HG02840 (cell line): ENCODE measurements at regions not wholly inside any gene's neighbourhood (a gene's known extent, or its start where the extent isn't known, plus 50 kb on each side); places are given as distances from the start of the nearest gene placed in this dataset.

Source experiments
- ATAC-seq: cut with Tn5 transposase; IDR thresholded peaks from one replicate; pipeline ENCODE4 v1.9.1; 2021; ENCODE audit warnings: mild to moderate bottlenecking, moderate library complexity, moderate number of reproducible peaks; ENCODE audit not compliant: unreplicated experiment, low FRiP score

GRCh38 chr3:30289766-30290165 is 316.6 kb upstream of the TGFBR2 start:
- ATAC-seq = no peak

GRCh38 chr3:30290479-30290878 is 315.9 kb upstream of the TGFBR2 start:
- ATAC-seq = no peak

- no peak for ATAC-seq
Observed at GRCh38 chr3:30292192-30292893, 314.1 kb upstream of the TGFBR2 start.

DNA sequence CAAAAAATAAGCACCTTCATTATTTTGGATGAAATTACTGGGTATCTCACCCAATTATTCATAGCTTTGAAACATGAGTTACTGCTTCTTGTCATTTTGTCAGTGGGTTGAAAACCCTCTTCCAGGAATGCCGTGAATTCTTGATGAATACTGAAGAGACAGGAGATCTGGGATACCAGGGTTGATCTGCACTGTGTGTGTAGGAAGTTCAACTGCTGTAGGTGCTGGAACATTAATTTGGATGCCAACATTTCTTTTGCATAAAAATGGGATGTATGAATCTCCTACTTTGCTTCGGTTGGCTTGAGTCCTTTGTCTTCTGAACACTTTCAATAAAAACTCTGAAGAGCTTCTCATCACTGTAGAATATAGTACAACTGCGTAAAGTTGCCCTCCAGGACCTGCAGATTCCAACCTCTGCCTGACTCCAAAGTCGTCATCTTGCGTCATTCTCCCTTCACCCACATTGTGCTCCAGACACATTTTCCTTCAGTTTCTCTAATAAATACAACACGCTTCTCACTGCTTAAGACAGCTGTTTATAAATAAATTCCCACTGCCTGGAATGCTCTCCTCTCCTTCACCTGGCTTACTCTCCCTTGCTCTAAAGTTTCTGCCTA is 312.7 kb upstream of the TGFBR2 start:
- ATAC-seq = no peak

DNA sequence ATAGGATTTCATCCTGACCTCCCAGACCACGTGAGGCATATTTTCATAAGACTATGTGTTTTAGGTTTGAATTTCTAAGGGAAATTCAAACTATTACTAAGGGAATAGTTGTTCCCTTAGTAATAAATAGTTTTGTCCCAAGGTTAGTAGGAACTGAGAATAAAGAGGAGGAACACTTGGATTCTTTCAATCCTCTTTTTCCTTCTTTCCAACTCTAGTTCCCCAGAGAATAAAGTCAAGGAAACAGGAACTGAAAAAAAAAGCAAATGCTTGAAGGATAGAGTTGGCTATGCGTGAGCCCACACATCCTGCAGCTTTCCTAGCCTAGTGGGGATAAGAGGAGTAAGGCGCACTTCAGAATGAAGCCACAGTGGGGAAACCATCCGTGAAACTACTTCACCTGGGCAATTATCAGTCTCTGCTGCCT is 312.1 kb upstream of the TGFBR2 start:
- no peak for ATAC-seq

GRCh38 chr3:30297112-30297511 is 309.3 kb upstream of the TGFBR2 start:
- no peak for ATAC-seq

DNA sequence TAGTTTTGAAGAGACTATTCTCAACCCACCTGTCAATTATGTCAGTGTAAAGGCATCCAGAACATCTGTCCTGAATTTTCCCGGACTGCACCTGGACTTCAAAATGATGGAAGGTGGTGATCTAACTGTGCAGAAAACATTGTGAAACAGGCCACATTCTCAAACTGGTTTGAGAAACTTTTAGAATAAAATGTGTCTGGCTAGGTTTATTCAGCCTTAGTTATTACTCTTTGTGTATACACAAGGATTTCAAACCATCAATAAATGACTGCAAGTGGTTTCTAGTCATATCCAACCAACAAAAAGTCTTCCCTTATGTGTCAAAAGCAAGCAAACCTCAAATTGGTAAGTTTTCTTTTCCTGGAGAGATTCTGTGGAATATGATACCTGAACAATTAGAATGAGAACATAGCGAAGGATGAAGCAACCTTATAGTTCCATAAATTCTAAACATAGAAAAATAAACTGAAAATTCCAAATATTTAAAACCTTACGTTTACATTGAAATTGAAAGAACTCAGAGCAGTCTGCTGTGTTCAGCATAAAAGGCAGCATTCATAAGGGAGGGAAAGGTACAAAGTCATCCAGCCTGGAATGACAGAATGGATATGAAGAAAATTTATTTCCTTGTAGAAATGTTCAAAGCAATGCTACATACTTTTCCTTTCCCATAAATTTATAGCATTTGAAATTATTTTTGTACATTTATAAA is 306.6 kb upstream of the TGFBR2 start:
- ATAC-seq = no peak

- no peak for ATAC-seq
Observed at GRCh38 chr3:30300809-30301208, 305.6 kb upstream of the TGFBR2 start.

GRCh38 chr3:30302027-30302426 is 304.4 kb upstream of the TGFBR2 start:
- no peak for ATAC-seq

- no peak for ATAC-seq
Observed at GRCh38 chr3:30303770-30304169, 302.6 kb upstream of the TGFBR2 start.

GRCh38 chr3:30305021-30305420 is 301.4 kb upstream of the TGFBR2 start:
- no peak for ATAC-seq

DNA sequence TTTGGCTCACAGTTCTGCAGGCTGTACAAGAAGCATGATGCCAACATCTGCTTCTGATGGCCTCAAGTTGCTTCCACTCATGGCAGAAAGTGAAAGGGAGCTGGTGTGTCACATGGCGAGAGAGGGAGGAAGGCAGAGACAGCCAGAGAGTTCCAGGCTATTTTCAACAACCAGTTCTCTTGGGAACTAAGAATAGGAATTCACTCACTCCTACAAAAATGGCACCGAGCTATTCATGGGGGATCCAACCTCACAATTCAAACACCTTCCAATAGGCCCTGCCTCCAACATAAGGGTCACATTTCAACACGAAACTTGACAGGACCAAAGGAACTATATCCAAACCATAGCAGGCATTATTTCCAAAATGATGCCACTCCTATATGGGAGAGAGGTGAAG is 299.5 kb upstream of the TGFBR2 start:
- no peak for ATAC-seq

DNA sequence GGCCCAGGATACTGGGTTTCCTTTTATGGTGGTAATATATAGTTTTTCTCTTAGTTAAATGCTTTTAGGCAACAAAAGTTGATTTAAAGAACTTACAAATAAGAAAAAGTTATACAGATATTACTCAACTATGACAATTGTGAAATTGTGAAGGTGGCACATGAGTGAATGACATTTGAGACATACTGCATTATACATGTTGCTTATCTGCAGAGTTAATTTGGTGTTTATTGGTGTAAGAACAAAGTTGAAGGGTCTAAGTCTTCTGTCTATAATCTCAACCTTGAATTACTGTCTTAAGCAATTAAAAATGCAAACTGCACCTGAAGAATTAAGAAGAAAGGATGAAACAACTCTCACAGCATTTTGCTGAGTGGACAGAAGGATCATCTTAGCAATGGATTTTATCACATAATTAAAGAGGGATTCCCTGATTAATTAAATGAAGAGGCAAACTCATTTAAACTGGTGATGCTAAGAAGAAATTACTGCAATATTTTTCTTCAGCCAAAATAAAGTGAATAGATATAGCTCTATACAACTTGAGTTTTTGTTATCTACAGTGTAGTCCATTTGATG is 298.9 kb upstream of the TGFBR2 start:
- no peak for ATAC-seq

DNA sequence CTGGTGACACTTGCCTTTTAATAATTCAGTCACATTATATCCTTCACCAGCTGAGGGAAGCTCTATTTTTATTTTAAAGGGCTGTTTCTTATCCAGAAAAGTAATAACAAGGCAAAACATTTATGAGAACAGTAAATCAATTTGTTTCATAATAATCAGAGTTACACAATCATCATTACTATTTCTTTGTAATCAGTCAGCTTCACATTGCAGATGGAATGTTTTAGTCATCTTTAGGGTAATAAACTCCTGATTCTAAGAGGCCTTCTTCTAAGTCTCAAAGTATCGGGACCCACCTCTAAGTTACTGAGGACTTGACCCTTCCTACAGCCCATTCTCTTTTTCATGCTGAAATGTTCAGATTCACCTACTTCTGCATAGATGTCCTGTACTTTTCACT is 298.3 kb upstream of the TGFBR2 start:
- ATAC-seq = no peak

DNA sequence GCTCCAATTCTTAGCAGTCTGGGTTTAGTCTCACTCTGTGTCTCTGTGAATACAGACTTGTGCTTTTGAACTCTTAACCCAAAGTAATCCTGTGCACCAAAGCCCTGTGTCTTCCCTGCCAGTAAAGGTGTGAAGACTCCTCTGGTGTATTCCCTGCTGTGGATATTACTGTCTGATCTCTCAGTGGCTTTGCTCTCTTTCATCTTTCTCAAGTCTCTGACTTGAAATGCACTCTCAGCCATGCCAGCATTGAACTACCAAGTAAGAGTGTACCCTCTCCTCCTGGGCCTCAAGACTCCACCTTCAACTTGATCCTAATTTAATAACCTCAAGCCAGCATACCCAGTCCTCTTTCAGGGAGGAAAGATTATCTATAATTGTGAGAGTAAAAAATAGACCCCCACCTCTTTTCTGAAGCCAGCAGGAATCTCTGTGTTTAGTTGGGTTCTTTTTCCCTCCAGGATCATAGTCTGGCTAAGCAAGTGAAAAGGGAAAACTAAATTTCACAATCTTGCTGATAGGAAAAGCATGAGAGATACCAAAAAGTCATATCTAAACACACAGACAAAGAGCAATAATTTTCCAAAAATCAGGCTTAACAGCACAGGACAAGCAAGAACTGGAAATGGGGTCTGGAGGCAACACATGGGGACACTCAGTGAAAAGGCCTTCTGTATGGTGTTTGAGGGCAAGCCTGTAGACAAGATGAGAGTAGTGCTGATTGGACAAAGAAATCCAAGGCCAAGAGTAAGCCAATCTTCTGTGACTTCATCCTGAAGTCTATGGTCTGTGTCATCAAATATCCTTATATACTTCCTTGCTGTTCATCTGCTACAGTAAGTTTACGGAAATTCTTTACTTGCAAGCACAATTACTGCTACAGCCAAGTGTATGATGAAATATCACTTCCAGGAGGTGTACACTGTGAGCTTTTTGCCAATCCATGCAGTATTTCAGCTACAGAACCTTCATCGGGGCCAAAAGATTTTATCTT is 296.1 kb upstream of the TGFBR2 start:
- ATAC-seq = no peak

GRCh38 chr3:30311781-30312180 is 294.6 kb upstream of the TGFBR2 start:
- no peak for ATAC-seq

- ATAC-seq = no peak
Observed at GRCh38 chr3:30313840-30314239, 292.6 kb upstream of the TGFBR2 start.

DNA sequence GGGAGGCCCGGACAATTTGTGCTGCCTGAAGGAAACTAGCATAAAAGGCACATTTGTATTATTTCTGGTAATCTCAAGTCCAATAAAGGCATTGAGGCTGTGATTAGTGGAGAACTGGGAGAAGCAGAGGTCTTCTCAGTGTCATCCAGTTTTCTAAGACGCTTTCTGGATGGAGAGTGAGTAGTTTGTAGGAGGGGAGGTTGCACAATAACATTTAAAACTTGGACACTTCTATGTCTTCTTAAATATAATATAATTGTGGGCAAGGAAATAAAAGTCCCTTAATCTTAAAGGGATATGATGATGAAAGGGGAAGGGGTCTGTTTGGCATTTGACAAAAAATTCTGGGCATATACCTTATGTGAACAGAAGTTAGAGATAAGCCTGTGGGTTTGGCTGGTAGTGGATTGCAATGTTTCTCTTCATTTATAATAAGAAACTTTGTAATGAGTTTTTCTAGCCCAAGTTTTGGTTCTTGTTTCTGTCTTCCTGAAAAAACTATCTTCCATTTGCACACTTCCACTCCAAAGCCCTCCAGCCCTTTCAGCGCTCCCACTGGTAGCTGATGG is 291.6 kb upstream of the TGFBR2 start:
- no peak for ATAC-seq

GRCh38 chr3:30315447-30315846 is 291.0 kb upstream of the TGFBR2 start:
- no peak for ATAC-seq

DNA sequence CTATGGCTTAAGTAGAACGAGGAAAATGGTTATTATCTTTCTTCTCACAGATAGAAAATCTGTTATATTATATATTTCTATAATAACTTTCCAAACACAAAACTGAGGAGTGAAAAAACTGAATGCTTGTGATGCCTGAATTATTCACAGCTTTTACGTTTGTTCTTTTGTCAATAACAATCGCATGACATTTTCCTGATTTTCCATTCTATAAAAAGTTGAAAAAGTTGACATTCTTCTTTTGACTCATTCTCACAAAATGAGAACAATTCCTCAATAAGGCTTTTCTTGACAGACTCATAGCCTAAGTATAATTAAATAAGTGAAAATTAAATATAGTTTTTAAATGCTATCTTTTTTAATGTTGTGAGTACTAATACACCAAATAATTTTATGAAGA is 288.8 kb upstream of the TGFBR2 start:
- no peak for ATAC-seq
